ENCODE measurements at regions not wholly inside any gene's neighbourhood (a gene's known extent, or its start where the extent isn't known, plus 50 kb on each side); places are given as distances from the start of the nearest gene placed in this dataset.

GRCh38 chr1:38549191-38549590, 310.4 kb downstream of the RRAGC start:
- Histone ChIP-seq H3K4me1 (ENCODE audit: control insufficient read depth in 1 of 2, insufficient read depth in 2 of 2, low read length in 2 of 2) (no peaks in the 10 kb centered on the region), H2AFZ (ENCODE audit: low read depth, low read length, poor library complexity, severe bottlenecking) (no peak overlapping the region), H3K27ac (ENCODE audit: low read depth, low read length) (no peak overlapping the region), H3K36me3 (ENCODE audit: control insufficient read depth in 1 of 2, insufficient read depth in 2 of 2, low read length in 2 of 2) (no peaks in the 10 kb centered on the region), H3K9ac (ENCODE audit: low read length) (no peak overlapping the region), H3K79me2 (ENCODE audit: insufficient read depth, low read length) (no peaks in the 10 kb centered on the region), H3K27me3 (ENCODE audit: insufficient read depth, low read length) (peaks cover 41% of the 10 kb centered on the region), H4K20me1 (ENCODE audit: insufficient read depth) (no peaks in the 10 kb centered on the region), H3K9me2 (ENCODE audit: insufficient read depth) (no peaks in the 10 kb centered on the region), H3K4me3 (replicated peaks in 1 of 2; ENCODE audit: low read depth in 1 of 2, low read length in 2 of 2) (no peak overlapping the region), H3K4me2 (ENCODE audit: low read length) (no peak overlapping the region), H3K9me3 (ENCODE audit: control insufficient read depth in 1 of 2, insufficient read depth in 1 of 2, low read depth in 1 of 2, low read length in 2 of 2) (no peaks in the 10 kb centered on the region)
- DNase-seq (ENCODE audit: low read depth, low spot score): no peak
- ChIA-PET CTCF (no interaction called here), RAD21 (ENCODE audit: low non-redundant PET in 1 of 2, low total read pairs in 2 of 2, uncharacterized antibody in 2 of 2, unreplicated experiment in 2 of 2) (no interaction called here), POLR2A (no interaction called here)
- intact Hi-C loops (cut with micrococcal nuclease): no loop called here
- no peak for TF ChIP-seq ATF3 (IDR thresholded peaks at IDR 0.05)
- TF ChIP-seq FOSL1 (IDR thresholded peaks at IDR 0.05; ENCODE audit: low read depth): no peak
- no peak for TF ChIP-seq SP1 (IDR thresholded peaks at IDR 0.05; ENCODE audit: low read depth)
- no peak for TF ChIP-seq ZFX (IDR thresholded peaks at IDR 0.05)
- TF ChIP-seq CBX3 (IDR thresholded peaks at IDR 0.05; ENCODE audit: low read depth): no peak
- TF ChIP-seq EZH2phosphoT487 (IDR thresholded peaks at IDR 0.05; ENCODE audit: borderline replicate concordance): no peak
- no peak for TF ChIP-seq YY1 (IDR thresholded peaks at IDR 0.05; ENCODE audit: extremely low read depth, insufficient replicate concordance, low read depth, low read length)
- no peak for TF ChIP-seq CTCF (IDR thresholded peaks at IDR 0.05 in 2 of 3, conservative IDR thresholded peaks at IDR 0.05 in 1 of 3; ENCODE audit: borderline replicate concordance in 1 of 3, insufficient read depth in 1 of 3, low read depth in 2 of 3, low read length in 2 of 3)
- no peak for TF ChIP-seq EZH2 (IDR thresholded peaks at IDR 0.05)
- TF ChIP-seq SIN3A (IDR thresholded peaks at IDR 0.05; ENCODE audit: low read depth): no peak
- no peak for TF ChIP-seq POLR2A (IDR thresholded peaks at IDR 0.05; ENCODE audit: borderline replicate concordance, extremely low read depth, insufficient read depth, insufficient read length)
- TF ChIP-seq CEBPB (IDR thresholded peaks at IDR 0.05; ENCODE audit: low read depth): no peak
- no peak for TF ChIP-seq REST (IDR thresholded peaks at IDR 0.05; ENCODE audit: low read depth)
- TF ChIP-seq MAX (IDR thresholded peaks at IDR 0.05): no peak
- TF ChIP-seq JUND (IDR thresholded peaks at IDR 0.05): no peak
- TF ChIP-seq EGR1 (IDR thresholded peaks at IDR 0.05; ENCODE audit: low read depth): no peak
- TF ChIP-seq ZBTB33 (IDR thresholded peaks at IDR 0.05; ENCODE audit: extremely low read depth, insufficient replicate concordance, low read length): no peak
- TF ChIP-seq TCF7L2 (IDR thresholded peaks at IDR 0.05; ENCODE audit: borderline replicate concordance, extremely low read depth, insufficient read depth, insufficient read length): no peak
- no peak for TF ChIP-seq SRF (IDR thresholded peaks at IDR 0.05; ENCODE audit: low read depth)
- ATAC-seq: no peak
- BruUV-seq (replicated peaks): no TSS peak
